Mucosa of gallbladder (tissue), 1 donor: ENCODE measurements at regions not wholly inside any gene's neighbourhood (a gene's known extent, or its start where the extent isn't known, plus 50 kb on each side); places are given as distances from the start of the nearest gene placed in this dataset.
"Not testable (repeated sequence)": the region's sequence is repeated elsewhere in the genome, so short reads cannot be mapped to it uniquely, and the experiment has no call there.

ENCODE experiments used
- DNase-seq: peaks from one replicate; pipeline ENCODE4 v3.0.0-alpha.2; 2020; ENCODE audit warnings: low spot score
- donor health status: DM: no; HTN: no; CAD: no.

- no peak for DNase-seq
Measured at GRCh38 chr1:172754609-172755008, 95.7 kb downstream of the FASLG start.

- no peak for DNase-seq
Measured at GRCh38 chr1:172755099-172755498, 96.2 kb downstream of the FASLG start.

- DNase-seq = no peak
Measured at GRCh38 chr1:172756024-172756423, 97.1 kb downstream of the FASLG start.

GRCh38 chr1:172758259-172758658, 99.4 kb downstream of the FASLG start:
- DNase-seq = no peak

- no peak for DNase-seq
Measured at GRCh38 chr1:172760121-172760520, 101.2 kb downstream of the FASLG start.

GRCh38 chr1:172761581-172762486, 102.9 kb downstream of the FASLG start:
- DNase-seq = no peak

- no peak for DNase-seq
Measured at GRCh38 chr1:172763057-172763456, 104.2 kb downstream of the FASLG start.

- DNase-seq = no peak
Measured at GRCh38 chr1:172764378-172764777, 105.5 kb downstream of the FASLG start.

GRCh38 chr1:172766462-172766861, 107.6 kb downstream of the FASLG start:
- no peak for DNase-seq

GRCh38 chr1:172770071-172770470, 111.2 kb downstream of the FASLG start:
- no peak for DNase-seq

GRCh38 chr1:172774561-172774960, 115.7 kb downstream of the FASLG start:
- no peak for DNase-seq

GRCh38 chr1:172775606-172776005, 116.7 kb downstream of the FASLG start:
- no peak for DNase-seq

GRCh38 chr1:172776071-172776470, 117.2 kb downstream of the FASLG start:
- no peak for DNase-seq

- no peak for DNase-seq
Measured at GRCh38 chr1:172777767-172778166, 118.9 kb downstream of the FASLG start.

GRCh38 chr1:172778456-172779455, 119.9 kb downstream of the FASLG start:
- DNase-seq = no peak

GRCh38 chr1:172779491-172779890, 120.6 kb downstream of the FASLG start:
- no peak for DNase-seq

GRCh38 chr1:172781513-172782140, 122.7 kb downstream of the FASLG start:
- no peak for DNase-seq

- no peak for DNase-seq
Measured at GRCh38 chr1:172789840-172790239, 130.9 kb downstream of the FASLG start.

- DNase-seq = no peak
Measured at GRCh38 chr1:172790245-172790644, 131.3 kb downstream of the FASLG start.

GRCh38 chr1:172793823-172794222, 134.9 kb downstream of the FASLG start:
- DNase-seq = no peak

- no peak for DNase-seq
Measured at GRCh38 chr1:172795741-172796140, 136.8 kb downstream of the FASLG start.

GRCh38 chr1:172799804-172800203, 140.9 kb downstream of the FASLG start:
- DNase-seq = not testable (repeated sequence)
